GM19372 (cell line): ENCODE measurements at regions not wholly inside any gene's neighbourhood (a gene's known extent, or its start where the extent isn't known, plus 50 kb on each side); places are given as distances from the start of the nearest gene placed in this dataset.

ENCODE experiments used
- ATAC-seq: cut with Tn5 transposase; IDR thresholded peaks from one replicate; pipeline ENCODE4 v1.9.1; 2021; ENCODE audit warnings: mild to moderate bottlenecking, low read depth, moderate library complexity; ENCODE audit not compliant: unreplicated experiment

DNA sequence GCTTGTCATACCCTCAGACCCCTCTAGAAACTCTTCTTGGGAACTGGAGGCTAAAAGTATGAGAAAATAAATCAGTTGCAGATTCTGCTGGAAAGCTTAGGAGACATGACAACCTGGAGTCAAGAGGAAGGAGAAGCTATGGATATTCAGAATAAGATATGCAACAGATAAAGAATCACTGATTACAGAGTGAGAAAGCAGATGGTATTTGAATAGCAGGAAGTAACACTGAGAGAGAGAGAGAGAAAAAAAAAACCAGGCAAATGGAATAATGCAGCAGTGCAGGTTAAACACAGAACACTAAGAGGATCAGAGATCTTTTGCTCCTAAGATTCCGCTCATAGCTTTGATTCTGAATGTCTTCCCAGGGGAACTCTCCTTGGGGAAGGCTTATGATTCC lies 1284.1 kb upstream of the NXPH2 start:
- ATAC-seq, result no peak

GRCh38 chr2:140063356-140063755 lies 1283.2 kb upstream of the NXPH2 start:
- ATAC-seq, result no peak

DNA sequence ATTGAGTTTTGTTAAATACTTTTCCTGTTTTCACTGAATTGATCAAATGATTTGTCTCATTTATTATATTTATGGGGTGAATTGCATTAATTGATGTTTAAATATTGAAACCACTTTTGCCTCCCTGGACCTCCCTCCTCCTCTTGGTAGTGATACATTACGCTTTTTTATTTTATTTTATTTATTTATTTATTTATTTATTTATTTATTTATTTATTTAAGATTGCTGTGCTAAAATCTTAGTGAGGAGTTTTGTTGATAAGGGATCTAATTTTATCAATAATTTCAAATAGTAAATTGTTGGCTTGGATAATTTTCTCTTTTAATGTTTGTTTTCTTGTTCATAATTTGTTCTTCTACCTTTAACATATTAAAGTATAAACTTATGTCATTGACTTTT lies 1281.0 kb upstream of the NXPH2 start:
- ATAC-seq, result no peak

GRCh38 chr2:140057928-140058327 lies 1277.7 kb upstream of the NXPH2 start:
- ATAC-seq, result no peak

DNA sequence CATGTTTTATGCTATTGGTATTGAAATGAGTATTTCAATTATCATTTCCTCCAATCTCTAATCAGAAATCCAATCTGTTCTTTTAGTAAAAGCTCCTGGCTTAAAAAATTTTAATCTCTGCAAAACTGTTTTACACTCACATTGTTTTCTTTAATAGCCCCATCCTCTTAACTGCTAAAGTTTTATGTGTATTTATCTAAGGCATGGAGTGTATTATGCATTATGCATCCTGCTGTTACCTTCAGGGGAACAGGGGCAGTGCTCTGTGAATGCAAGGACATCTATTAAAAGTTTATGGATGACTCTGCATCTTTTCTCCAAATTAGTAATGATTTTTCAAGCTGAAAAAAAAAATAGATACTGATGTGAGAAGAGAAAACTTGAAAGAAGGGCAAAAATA lies 1261.6 kb upstream of the NXPH2 start:
- ATAC-seq, result no peak

DNA sequence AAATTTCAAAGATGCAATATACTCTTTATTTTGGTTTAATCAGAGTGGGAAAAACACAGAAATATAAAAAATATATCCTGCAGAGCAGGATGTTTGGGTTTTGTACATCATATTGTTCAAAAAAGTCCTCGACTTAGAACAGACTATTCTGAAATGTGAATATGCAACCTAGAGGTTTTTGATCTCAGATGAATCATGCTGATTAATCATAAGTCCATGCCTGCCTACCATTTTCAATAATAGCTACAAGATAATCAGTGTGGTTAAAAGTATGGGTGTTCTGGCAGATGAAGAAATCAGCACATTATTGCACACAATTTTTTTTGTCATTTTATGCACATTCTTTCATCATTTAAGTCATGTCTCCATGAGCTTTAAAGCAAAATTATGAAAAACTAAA lies 1261.0 kb upstream of the NXPH2 start:
- no peak for ATAC-seq

GRCh38 chr2:140033638-140034037 lies 1253.4 kb upstream of the NXPH2 start:
- no peak for ATAC-seq

- no peak for ATAC-seq
These were observed 1247.8 kb upstream of the NXPH2 start for GRCh38 chr2:140027966-140028365.

DNA sequence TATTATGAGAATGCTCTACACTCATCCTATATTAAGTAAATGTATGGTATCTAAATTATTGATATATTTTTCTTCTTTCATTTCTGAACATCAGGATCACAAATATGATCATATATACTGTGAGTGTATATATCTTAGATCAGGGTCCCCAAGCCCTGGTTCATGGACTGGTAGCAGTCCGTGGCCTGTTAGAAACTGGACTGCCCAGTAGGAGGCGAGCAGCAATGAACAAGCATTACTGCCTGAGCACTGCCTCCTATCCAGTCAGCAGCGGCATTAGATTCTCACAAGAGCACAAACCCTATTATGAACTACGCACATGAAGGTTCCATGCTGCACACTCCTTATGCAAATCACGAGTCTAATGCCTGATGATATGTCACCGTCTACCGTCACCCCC lies 1247.1 kb upstream of the NXPH2 start:
- ATAC-seq, result no peak

- ATAC-seq, result no peak
These were observed 1243.1 kb upstream of the NXPH2 start for GRCh38 chr2:140023291-140023690.

DNA sequence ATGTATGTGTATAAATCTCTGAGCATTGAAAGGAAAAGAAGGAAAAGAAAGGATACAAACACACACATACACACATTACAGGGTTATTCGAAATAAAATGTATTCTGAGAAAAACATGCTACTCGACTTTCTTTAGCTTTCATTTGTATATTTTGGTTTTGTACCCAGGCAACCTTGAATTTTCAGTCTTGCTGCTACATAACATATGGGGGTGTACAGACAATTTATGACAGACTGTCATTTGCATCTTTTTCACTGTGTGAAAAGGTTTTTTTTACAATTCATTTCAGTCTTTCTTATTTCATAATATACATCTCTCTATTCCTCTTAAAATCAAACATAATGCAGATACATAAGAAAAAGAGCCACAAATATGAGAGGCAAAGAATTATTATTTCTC lies 1238.4 kb upstream of the NXPH2 start:
- no peak for ATAC-seq

- ATAC-seq, result no peak
These were observed 1234.0 kb upstream of the NXPH2 start for GRCh38 chr2:140014204-140014546.

GRCh38 chr2:140013545-140014203 lies 1233.5 kb upstream of the NXPH2 start:
- no peak for ATAC-seq

GRCh38 chr2:140011287-140011686 lies 1231.1 kb upstream of the NXPH2 start:
- no peak for ATAC-seq

GRCh38 chr2:140002110-140002509 lies 1221.9 kb upstream of the NXPH2 start:
- ATAC-seq, result no peak

GRCh38 chr2:139992711-139993345 lies 1212.6 kb upstream of the NXPH2 start:
- no peak for ATAC-seq

DNA sequence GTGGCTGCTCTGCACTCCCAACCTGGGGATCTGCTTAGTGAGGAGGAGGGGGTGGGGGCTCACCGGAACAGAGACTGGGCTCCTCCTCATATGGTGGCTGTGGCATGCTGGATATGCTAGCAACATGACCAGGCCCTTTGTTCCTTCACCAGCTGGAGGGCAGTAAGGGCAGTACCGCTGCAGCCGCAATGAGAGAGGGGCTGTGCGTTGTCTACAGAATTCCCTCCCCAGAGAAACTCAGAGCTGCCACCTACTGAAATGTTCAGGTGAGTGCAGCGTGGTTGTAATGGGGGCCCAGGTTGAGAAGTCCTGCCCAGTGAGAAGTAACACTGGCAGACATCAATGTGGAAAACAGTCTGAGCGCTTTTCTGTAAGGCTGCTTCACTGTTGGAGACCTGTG lies 1211.9 kb upstream of the NXPH2 start:
- no peak for ATAC-seq

DNA sequence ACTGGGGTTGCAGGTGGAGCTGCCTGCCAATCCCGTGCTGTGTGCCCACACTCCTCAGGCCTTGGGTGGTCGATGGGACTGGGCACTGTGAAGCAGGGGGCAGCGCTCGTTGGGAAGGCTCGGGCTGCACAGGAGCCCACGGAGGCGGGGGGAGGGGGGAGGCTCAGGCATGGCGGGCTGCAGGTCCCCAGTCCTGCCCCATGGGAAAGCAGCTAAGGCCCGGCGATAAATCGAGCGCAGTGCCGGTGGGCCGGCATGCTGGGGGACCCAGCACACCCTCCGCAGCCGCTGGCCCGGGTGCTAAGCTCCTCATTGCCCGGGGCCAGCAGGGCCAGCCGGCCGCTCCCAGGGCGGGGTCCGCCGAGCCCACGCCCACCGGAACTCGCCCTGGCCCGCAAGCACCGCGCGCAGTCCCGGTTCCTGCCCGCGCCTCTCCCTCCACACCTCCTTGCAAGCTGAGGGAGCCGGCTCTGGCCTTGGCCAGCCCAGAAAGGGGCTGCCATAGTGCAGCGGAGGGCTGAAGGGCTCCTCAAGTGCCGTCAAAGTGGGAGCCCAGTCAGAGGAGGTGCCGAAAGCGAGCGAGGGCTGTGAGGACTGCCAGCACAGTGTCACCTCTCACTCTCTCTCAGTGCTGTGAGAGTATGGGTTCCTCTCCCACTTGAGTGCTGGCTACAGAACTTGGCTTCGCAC lies 1210.6 kb upstream of the NXPH2 start:
- ATAC-seq, result no peak

GRCh38 chr2:139969323-139969722 lies 1189.1 kb upstream of the NXPH2 start:
- no peak for ATAC-seq

- ATAC-seq, result no peak
These were observed 1188.4 kb upstream of the NXPH2 start for GRCh38 chr2:139968588-139968987.

DNA sequence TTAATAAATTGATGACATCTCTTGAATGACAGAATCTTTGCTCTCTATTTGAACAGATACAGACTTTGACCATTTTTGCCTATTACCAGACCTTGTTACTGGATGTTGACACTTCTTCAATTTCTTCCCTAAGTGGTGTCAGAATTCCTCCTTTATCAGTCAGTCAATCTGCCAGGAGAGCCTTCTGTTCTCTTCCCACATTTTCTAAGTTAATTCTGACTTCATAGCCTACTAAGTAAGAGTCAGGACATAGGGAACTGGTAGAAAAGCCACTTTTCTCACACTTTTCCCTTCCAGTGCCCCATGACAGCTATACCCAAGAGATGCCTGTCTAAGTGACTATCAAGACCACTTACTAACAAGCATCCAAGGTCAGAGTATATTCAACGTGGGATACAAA lies 1187.5 kb upstream of the NXPH2 start:
- no peak for ATAC-seq
